Cardiac muscle cell (in vitro differentiated cells and primary cell): ENCODE measurements at regions not wholly inside any gene's neighbourhood (a gene's known extent, or its start where the extent isn't known, plus 50 kb on each side); places are given as distances from the start of the nearest gene placed in this dataset.

ENCODE experiments used
- DNase-seq, 2 donors: peaks; one replicate each; pipeline versions ENCODE4 v3.0.0 to v3.0.0-alpha.2; 2010 to 2017; ENCODE audit warnings: low read depth in 1 of 2, low spot score in 1 of 2
- H3K27ac ChIP-seq: fragments of 200-600 bp; sonication (generic); 2 replicates; pipeline ENCODE4 v1.5.1; 2016
- H3K27me3 ChIP-seq: fragments of 200-600 bp; sonication (generic); 2 replicates; pipeline ENCODE4 v1.6.0; 2016; ENCODE audit warnings: control low read depth
- H3K36me3 ChIP-seq: fragments of 200-600 bp; sonication (generic); 2 replicates; pipeline ENCODE4 v1.5.1; 2016; ENCODE audit warnings: control low read depth
- H3K4me1 ChIP-seq: fragments of 200-600 bp; sonication (generic); 2 replicates; pipeline ENCODE4 v1.8.1; 2017; ENCODE audit warnings: low read depth, mild to moderate bottlenecking, mixed run types
- H3K4me3 ChIP-seq: fragments of 200-600 bp; sonication (generic); 2 replicates; pipeline ENCODE4 v1.5.1; 2016; ENCODE audit warnings: mild to moderate bottlenecking
- H3K9me3 ChIP-seq: fragments of 200-600 bp; sonication (generic); 2 replicates; pipeline ENCODE4 v1.5.1; 2017; ENCODE audit warnings: low read depth, mild to moderate bottlenecking, control low read depth
- TF ChIP-seq, protein P1 (sequence below): IDR thresholded peaks from 2 replicates; pipeline ENCODE4 v1.5.1; 2012; ENCODE audit warnings: low read depth, mild to moderate bottlenecking, low read length

DNA sequence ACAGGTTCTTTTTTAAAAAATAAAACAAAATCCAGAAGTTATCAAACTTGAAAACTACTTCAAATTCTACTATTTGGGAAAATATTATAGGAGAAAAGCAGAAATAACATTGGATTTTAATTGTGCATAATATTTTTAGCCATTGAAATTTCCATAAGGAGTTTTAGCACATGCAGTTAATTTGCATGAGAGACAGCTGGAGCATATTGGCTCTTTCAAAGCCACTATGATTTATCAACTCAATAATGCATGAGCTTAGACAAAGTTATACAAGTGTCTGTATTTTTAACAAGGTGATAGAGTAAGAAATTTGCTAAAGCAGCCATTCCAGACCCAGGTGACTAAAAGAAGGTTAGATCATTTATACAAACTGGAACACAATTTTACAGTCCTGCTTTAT, 189.0 kb upstream of the TFAP2D start:
- Histone ChIP-seq H3K4me1 (no peaks in the 10 kb centered on the region), H3K9me3 (no peaks in the 10 kb centered on the region), H3K27ac (no peak overlapping the region), H3K4me3 (no peak overlapping the region), H3K27me3 (no peaks in the 10 kb centered on the region), H3K36me3 (no peaks in the 10 kb centered on the region)
- TF ChIP-seq, protein P1, sequence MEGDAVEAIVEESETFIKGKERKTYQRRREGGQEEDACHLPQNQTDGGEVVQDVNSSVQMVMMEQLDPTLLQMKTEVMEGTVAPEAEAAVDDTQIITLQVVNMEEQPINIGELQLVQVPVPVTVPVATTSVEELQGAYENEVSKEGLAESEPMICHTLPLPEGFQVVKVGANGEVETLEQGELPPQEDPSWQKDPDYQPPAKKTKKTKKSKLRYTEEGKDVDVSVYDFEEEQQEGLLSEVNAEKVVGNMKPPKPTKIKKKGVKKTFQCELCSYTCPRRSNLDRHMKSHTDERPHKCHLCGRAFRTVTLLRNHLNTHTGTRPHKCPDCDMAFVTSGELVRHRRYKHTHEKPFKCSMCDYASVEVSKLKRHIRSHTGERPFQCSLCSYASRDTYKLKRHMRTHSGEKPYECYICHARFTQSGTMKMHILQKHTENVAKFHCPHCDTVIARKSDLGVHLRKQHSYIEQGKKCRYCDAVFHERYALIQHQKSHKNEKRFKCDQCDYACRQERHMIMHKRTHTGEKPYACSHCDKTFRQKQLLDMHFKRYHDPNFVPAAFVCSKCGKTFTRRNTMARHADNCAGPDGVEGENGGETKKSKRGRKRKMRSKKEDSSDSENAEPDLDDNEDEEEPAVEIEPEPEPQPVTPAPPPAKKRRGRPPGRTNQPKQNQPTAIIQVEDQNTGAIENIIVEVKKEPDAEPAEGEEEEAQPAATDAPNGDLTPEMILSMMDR: no peak
- no peak for DNase-seq

DNA sequence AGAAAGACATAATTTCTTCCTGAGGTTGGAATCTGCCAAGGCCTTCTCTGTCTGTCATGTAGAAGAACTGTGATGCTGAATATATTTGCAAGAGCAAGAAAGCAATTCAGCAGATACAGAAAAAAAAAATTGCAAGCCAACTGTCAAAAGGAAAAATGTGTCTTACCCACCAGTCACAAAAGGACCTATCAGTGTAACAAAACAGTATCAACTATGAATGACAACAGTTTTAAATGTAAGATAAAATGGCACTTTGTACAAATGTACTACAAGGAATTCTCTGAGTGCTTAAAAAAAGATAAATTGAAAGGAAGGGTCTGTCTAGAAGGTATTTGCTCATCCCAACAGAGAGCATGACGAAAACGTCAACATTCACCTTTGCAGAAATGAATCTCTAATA, 185.3 kb upstream of the TFAP2D start:
- Histone ChIP-seq H3K9me3 (no peaks in the 10 kb centered on the region), H3K4me1 (no peaks in the 10 kb centered on the region), H3K27ac (no peak overlapping the region), H3K4me3 (no peak overlapping the region), H3K36me3 (no peaks in the 10 kb centered on the region), H3K27me3 (no peaks in the 10 kb centered on the region)
- no peak for DNase-seq
- TF ChIP-seq, protein P1: no peak

DNA sequence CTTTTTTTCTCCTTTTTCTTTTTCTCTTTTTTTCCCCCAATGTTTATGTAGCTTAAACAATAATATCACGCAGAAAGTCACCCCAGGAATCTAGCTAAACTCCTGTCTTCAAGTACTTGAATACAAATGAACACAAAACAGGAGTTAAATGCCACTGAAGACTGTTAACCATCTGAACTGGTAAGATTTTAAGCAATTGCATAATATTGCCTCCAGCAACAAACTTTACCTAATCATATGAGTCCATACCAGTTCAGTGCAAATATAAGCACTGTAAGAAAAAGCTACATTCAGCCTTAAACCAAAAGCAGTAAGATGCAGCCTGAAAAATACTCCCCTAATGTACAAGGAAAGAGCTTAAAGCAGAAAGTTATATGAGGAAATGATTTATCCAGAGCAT, 173.9 kb upstream of the TFAP2D start:
- no peak overlapping the region for H3K27ac ChIP-seq
- no peak overlapping the region for H3K4me3 ChIP-seq
- H3K27me3 ChIP-seq: no peaks in the 10 kb centered on the region
- no peaks in the 10 kb centered on the region for H3K36me3 ChIP-seq
- H3K4me1 ChIP-seq: no peaks in the 10 kb centered on the region
- DNase-seq: no peak
- H3K9me3 ChIP-seq: no peaks in the 10 kb centered on the region
- TF ChIP-seq, protein P1: no peak

DNA sequence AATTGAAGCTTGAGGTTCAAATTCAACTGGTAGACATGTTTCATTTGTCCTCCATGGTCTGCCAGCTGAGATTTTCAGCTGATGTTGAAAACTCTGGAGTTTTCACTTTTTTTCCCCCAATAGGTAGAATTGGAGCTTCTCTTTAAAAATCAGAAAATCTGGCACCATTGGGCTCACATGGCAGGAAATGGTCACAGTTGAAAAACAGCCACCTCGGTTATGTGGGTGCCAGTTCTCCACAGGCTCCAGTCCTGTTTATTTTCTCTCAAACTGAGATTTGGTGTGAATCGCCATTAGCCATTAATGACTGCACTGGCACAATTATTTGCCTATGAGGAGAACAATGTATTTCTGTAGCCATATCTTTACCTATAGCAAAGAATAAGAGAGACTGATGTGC, 171.4 kb upstream of the TFAP2D start:
- no peak overlapping the region for H3K27ac ChIP-seq
- H3K9me3 ChIP-seq: no peaks in the 10 kb centered on the region
- H3K27me3 ChIP-seq: no peaks in the 10 kb centered on the region
- H3K4me3 ChIP-seq: no peak overlapping the region
- no peaks in the 10 kb centered on the region for H3K36me3 ChIP-seq
- no peaks in the 10 kb centered on the region for H3K4me1 ChIP-seq
- TF ChIP-seq, protein P1: no peak
- no peak for DNase-seq

GRCh38 chr6:50543666-50544065, 169.7 kb upstream of the TFAP2D start:
- H3K4me3 ChIP-seq: no peak overlapping the region
- H3K36me3 ChIP-seq: no peaks in the 10 kb centered on the region
- DNase-seq: no peak
- TF ChIP-seq, protein P1: no peak
- H3K27me3 ChIP-seq: no peaks in the 10 kb centered on the region
- H3K4me1 ChIP-seq: no peaks in the 10 kb centered on the region
- H3K27ac ChIP-seq: no peak overlapping the region
- H3K9me3 ChIP-seq: no peaks in the 10 kb centered on the region

DNA sequence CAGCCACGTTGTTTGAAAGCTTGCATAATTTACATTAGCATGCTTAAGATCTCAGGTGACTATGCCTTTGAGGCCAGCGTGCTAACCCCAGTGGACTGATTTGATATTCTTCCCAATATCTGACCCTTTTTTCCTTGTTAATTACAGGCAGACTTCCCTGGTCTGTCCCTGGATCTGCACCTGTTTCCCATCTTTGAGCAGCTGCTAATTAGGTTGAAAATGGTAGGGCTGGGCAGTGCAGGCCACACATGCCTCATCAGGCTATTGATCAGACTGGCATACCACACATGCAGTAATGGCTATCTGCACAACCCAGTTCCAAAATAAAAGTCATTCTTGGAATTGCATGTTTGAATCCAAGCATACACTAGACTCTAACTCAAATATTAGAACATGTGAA, 164.3 kb upstream of the TFAP2D start:
- DNase-seq: no peak
- no peak overlapping the region for H3K27ac ChIP-seq
- TF ChIP-seq, protein P1: no peak
- no peaks in the 10 kb centered on the region for H3K4me1 ChIP-seq
- no peaks in the 10 kb centered on the region for H3K9me3 ChIP-seq
- H3K4me3 ChIP-seq: no peak overlapping the region
- no peaks in the 10 kb centered on the region for H3K27me3 ChIP-seq
- H3K36me3 ChIP-seq: no peaks in the 10 kb centered on the region
